Stimulated activated CD8-positive, alpha-beta memory T cell treated with anti-CD3 and anti-CD28 coated beads, Interleukin-12 subunit alpha, Interleukin-12 subunit beta, amount 100 ng/mL, for 4 hours (primary cell): ENCODE measurements at regions not wholly inside any gene's neighbourhood (a gene's known extent, or its start where the extent isn't known, plus 50 kb on each side); places are given as distances from the start of the nearest gene placed in this dataset.
"Not testable (repeated sequence)": the region's sequence is repeated elsewhere in the genome, so short reads cannot be mapped to it uniquely, and the experiment has no call there.

Experiments used
- DNase-seq: peaks from one replicate; pipeline ENCODE4 v3.0.0-alpha.2; 2020; ENCODE audit warnings: low read depth

DNA sequence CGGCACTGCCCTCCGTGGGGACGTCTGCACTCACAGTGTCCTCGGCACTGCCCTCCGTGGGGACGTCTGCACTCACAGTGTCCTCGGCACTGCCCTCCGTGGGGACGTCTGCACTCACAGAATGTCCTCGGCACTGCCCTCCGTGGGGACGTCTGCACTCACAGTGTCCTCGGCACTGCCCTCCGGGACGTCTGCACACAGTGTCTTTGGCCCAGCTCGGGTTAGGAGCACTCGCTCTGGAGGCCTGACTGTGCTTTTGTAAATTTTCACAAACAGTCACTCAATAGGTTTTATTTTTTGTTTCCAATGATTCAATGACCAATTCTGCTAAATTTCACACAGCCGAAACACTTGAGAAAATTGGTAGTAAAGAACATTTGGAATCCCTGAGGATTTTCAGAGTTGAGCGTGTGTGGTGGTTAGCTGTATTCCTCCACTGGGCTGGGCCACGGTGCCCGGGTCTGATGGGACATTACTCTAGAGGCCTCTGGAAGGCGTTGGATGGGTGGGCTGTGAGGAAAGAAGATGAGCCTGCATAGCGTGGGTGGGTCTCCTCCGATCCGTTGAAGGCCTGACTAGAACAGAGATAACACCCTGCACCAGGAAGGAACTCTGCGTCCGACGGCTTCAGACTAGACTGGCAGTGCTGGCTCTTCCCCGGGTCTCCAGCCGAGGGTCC lies 134.8 kb downstream of the RTP5 start:
- DNase-seq, result no peak

DNA sequence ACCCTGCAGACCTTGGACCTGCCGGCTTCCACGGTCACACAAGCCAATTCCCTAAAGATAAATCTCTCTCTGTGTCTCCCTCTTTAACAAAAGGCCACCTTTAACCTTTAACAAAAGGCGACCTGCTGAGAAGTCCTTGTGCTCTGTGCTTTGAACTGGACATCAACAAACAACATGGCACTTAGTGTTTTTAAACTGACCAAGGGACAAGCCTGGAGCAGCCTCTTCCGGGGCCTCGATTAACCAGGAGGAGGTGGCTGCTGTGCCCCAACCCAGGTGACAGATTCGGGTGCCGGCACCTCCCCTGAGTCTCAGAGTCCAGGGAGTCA lies 135.3 kb downstream of the RTP5 start:
- DNase-seq, result no peak

DNA sequence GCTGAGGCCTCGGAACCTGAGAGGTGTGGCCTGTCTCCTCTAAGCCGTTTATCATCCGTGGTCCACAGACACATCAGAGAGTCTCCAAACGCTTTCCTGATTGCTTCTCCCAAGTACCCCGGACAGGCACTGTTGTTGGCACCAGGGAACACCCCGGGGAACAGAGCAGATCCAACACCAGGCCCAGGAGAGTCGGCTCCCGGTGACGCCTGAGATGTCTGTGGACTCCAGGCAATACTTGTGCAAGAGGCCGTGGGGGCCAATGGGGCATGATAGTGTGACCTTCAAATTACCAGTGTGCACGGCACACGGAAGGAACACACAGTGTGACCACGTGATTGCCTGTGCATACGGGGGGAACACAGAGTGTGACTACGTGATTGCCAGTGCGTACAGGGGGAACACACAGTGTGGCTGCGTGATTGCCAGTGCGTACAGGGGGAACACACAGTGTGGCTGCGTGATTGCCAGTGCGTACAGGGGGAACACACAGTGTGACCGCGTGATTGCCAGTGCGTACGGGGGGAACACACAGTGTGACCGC lies 136.6 kb downstream of the RTP5 start:
- not testable (repeated sequence) for DNase-seq

DNA sequence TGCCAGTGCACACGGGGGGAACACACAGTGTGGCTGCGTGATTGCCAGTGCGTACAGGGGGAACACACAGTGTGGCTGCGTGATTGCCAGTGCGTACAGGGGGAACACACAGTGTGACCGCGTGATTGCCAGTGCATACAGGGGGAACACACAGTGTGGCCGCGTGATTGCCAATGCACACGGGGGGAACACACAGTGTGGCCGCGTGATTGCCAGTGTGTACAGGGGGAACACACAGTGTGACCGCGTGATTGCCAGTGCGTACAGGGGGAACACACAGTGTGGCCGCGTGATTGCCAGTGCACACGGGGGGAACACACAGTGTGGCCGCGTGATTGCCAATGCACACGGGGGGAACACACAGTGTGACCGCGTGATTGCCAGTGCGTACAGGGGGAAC lies 139.4 kb downstream of the RTP5 start:
- DNase-seq, result not testable (repeated sequence)

DNA sequence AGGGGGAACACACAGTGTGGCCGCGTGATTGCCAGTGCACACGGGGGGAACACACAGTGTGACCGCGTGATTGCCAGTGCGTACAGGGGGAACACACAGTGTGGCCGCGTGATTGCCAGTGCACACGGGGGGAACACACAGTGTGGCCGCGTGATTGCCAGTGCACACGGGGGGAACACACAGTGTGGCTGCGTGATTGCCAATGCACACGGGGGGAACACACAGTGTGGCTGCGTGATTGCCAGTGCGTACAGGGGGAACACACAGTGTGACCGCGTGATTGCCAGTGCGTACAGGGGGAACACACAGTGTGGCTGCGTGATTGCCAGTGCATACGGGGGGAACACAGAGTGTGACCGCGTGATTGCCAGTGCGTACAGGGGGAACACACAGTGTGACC lies 140.3 kb downstream of the RTP5 start:
- DNase-seq, result not testable (repeated sequence)

DNA sequence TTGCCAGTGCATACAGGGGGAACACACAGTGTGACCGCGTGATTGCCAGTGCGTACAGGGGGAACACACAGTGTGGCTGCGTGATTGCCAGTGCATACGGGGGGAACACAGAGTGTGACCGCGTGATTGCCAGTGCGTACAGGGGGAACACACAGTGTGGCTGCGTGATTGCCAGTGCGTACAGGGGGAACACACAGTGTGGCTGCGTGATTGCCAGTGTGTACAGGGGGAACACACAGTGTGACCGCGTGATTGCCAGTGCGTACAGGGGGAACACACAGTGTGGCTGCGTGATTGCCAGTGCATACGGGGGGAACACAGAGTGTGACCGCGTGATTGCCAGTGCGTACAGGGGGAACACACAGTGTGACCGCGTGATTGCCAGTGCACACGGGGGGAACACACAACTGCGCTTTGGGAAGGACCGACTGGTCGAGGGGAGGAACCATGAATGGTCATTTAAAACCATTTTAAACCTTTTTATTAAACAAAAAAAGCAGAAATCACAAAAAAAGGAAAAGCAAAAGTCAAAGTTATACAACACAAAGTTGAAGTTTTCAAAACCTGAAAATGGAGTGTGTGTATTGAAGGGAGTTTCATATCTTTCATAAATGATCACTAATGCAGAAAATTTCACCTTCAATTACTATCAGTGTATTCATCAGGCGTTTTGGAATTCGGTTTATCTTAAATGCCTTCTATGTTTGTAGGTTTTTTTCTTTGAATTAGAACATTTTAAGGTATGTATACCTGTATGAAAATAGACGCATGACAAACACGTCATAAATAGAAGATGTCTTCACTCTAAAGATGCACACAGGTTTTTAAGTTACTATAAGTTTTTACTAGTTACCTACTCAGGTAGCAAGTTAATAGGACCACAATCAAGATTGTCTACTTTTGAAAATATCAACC lies 141.0 kb downstream of the RTP5 start:
- not testable (repeated sequence) for DNase-seq

DNA sequence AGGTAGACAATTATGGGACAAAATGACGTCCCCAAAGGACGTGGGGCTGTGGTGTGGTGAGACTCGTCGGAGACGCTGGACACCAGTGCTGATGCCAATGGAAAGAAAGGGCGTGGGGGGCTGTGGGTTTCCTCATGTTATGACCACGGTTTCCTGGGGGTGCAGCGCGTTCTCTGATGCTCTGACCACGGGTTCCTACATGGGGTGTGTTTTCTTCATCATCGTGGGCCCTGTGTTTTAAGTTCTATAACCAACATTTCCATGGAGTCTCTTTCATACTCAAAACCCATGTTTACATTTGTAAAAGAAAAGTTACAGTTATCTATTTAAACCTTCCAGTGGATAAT lies 141.6 kb downstream of the RTP5 start:
- no peak for DNase-seq

DNA sequence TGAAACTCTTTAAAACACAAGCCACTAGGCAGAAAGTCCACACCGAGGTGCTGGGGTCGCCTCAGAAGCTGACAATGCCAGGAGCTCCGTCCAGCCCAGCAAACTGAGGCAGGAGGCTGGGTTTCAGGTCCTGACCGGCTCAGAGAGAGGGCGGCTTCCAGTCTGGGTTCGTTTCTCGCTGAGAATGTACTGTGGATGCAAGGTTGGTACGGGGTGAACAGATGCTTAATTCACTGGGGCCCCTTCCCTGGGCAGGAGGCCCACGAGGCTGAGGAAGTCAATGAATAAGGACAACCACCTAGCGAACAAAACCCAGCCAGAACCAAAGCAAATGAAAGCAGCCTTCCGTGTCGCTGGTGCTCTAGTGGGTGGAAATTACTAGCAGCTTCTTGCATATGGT lies 142.0 kb downstream of the RTP5 start:
- no peak for DNase-seq

DNA sequence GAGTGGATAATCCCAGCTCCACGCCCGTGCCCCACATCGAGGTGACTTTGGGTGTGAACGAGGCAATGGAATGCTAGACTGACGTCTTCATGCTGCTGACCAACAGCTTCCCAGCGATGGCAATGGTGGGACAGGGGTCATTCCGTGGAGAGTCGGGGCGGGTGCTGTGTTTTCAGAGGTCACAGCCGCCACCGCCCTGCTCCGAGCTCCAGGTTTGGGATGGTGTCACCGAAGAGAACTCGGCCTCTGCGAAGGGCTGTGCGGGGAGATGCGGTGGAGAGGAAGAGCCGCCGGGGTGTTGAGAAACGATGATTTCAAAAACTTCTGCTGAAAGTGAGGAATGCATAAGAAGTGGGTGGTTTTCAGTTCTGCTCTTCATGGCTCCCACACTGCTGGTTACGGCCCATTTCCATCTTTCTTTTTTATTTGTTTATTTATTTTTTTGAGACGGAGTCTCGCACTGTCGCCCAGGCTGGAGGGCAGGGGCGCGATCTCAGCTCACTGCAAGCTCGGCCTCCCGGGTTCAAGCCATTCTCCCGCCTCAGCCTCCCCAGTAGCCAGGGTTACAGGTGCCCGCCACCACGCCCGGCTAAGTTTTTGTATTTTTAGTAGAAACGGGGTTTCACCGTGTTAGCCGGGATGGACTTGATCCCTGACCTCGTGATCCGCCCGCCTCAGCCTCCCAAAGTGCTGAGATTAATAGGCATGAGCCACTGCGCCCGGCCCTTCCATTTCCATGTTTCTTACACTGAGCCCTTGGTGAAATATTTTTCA lies 142.6 kb downstream of the RTP5 start:
- no peak for DNase-seq

DNA sequence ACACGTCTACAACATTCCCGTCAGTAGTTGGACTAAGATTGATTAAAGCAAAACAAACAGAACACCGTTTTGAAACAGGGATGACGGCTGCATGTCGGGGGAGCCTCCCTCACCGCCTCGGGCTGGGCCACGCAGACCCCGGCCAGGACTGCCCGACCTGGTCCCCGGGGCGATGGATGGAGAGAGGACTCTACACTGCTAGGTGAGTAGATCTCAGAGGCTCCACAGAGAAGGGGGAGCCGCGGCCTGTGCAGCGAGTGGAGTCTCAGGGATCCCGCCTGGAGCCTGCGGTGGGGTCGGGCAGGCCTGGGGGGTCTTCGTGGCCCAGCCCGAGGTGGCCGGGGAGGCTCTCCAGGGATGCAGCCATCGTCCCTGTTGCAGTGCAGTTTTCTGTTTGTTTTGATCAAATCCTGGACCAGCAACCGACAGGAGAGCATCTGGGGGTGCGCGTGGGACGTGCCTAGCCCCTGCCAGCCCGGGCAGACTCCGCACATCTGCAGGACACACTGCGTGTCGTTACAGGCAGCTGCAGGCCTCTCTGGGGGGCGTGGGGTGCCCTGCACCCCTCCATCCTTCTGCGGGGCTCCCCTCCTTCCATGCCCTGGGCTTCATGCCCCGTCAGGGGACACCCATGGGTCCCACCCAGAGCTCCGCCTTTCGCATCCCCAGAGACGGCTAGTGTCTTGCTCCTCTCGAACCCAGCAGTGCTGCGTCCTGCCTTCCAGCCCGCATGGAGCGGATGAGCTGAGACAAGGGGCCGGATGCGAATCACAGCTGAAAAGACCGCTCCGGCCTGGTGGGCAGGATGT lies 143.6 kb downstream of the RTP5 start:
- DNase-seq, result no peak

DNA sequence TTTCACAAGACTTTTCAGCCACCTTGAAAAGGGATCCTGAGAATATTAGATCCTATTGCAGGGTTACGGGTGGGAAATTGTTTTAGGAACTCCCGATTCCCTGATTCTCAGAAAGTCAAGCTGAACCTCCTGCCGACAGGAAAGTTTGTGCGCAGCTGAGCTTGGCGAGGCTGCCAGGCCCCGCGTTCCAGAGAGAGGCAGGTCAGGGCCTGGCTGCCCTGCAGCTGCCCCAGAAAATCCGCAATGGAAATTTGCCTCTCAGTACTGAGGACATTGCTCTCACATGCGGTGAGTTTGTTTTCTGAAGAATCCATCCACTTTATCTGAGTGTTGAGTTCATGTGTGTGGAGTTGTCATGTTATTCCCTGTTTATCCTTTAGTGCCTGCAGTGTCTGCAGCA lies 144.2 kb downstream of the RTP5 start:
- DNase-seq, result no peak

DNA sequence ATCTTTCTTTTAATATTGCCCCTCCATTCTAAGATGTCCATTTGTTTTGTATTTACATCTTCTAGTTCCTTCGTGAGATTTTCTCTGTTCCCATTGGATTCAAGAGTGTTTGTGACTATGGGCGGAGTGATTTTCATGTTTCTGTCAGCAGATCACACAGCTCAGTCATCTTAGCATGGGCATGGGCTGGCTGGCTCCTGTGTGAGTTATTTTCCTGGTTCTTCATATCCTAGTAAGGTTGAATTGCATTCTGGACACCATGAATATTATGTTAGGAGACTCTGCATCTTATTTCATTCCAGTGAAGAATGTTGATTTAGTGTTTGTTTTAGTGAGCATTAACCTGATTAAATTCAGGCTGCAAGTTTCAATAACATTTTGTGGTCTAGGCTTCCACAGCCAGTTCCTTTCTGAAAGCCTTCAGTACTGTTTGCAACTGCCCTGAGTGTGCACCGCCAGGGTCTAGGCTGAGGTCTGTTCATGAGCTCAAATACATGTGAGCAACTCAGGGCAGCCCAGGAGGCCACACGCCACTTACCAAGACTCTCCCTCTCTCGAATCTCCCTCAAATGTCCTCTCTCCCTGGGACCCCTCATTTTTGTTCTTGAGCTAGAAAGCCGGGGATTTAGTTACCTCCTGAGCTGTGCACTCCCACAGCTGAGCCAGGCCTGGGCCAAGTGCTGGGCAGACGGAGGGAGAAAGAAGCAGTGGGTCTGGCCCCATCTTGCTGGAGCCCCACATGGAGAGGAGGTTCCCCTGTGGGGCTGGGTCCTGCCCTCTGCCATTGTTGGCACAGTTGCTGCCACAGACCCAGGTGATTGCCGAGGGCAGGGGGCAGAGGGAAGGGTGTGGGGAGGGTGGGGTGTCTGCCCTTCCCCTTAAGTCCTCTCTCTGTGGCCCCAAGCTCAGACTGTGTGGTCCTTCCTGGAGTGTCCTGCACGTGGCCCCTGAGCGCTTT lies 145.9 kb downstream of the RTP5 start:
- no peak for DNase-seq

DNA sequence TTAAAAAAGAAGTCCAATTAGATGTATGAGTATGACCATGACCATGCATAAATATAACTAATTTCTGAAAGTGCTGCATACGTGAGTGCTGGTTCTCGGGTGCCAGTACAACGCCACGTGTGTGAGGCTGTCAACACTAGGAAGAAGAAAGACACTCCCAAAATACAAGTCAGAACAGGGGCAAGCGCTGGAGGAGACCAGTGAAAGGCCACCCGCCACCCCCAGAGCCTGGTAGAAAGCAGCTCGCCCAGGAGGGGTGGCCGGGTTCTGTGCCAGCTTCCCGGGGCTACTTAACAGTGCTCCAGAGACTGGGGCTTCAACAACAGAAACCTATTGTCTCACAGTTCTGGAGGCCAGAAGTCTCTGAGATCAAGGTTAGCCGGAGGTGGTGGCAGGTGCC lies 147.6 kb downstream of the RTP5 start:
- no peak for DNase-seq

DNA sequence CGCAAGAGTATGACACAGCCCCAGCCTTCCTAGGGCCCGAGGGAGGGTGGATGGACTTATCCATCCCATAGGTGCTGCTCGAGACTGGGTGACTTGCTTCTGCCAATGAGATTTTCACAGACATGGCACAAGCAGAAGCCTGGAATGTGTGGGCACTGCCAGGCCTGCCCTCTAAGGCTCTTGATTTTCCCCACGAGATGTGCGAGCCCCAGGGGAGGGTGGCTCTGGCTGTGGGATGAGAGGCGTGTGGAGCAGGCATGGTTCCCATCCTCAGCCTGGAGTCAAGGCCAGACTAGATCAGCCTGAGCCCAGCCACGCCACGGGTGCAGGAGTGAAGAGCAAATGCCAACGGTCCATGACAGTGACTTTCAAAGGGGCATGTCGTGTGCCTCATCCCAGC lies 148.9 kb downstream of the RTP5 start:
- DNase-seq, result not testable (repeated sequence)

DNA sequence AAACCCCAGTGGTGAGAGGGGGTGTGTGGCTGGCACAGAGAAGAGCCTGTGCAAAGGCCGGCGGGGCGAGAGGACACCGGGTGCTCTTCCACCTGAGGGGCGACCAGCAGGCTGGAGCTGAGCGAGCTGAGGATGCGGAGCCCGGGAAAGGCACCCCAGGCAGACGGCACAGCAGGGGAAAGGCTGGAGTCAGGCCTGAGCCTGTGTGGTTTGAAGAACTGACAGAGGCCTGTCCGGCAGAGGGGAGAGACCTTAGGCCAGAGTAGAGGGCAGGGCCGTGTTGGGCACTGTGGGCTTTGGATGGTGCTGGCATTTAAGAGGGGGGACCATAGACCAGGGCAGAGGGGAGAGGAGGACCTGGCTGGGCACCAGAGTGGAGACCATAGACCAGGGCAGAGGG lies 149.8 kb downstream of the RTP5 start:
- no peak for DNase-seq

DNA sequence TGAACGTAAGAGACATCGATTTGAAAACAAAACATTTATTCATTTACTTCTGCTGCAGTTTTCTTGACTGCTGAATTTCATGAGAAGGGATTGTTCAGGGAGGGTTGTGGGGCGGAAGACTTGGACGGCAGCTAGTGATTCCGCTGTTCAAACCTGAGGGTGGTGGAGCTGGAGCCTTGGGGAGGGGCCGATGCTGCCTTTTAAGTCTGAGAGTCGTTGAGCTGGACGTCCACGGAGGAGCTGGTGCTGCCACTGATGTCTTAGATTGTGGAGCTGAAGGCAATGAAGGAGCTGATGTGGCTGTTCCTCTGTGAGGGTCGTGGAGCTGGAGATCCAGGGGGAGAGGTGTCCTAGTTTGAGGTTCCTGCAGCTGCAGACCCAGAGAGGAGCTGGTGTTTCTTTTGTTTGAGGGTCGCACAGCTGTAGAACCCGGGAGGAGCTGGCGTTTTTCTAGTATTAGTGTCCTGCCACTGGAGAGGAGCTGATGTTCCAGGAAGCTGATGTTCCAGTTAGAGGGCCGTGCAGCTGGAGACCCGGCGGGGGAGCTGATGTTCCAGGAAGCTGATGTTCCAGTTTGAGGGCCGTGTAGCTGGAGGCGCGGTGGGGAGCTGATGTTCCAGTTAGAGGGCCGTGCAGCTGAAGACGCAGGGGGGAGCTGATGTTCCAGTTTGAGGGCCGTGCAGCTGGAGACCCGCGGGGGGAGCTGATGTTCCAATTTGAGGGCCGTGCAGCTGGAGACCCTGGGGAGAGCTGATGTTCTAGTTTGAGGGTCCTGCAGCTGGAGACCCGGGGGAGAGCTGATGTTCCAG lies 150.9 kb downstream of the RTP5 start:
- DNase-seq, result no peak

DNA sequence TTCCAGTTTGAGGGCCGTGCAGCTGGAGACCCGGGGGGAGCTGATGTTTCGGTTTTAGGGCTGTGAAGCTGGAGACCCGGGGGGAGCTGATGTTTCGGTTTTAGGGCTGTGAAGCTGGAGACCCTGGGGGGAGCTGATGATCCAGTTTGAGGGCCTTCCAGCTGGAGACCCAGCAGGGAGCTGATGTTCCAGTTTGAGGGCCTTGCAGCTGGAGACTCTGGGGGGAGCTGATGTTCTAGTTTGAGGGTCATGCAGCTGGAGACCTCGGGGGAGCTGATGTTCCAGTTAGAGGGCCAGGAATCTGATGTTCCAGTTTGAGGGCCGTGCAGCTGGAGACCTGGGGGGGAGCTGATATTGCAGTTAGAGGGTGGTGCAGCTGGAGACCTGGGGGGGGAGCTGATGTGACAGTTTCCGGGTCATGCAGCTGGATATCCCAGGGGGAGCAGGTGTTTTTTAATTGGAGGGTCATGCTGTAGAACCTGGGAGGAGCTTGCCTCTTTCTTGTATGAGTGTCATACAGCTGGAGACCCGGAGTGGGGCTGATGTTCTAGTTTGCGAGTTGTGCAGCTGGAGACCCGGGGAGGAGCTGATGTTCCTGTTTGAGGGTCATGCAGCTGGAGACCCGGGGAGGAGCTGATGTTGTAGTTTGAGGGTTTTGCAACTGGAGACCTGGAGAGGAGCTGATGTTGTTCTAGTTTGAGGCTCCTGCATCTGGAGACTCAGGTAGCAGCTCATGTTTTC lies 153.2 kb downstream of the RTP5 start:
- no peak for DNase-seq

DNA sequence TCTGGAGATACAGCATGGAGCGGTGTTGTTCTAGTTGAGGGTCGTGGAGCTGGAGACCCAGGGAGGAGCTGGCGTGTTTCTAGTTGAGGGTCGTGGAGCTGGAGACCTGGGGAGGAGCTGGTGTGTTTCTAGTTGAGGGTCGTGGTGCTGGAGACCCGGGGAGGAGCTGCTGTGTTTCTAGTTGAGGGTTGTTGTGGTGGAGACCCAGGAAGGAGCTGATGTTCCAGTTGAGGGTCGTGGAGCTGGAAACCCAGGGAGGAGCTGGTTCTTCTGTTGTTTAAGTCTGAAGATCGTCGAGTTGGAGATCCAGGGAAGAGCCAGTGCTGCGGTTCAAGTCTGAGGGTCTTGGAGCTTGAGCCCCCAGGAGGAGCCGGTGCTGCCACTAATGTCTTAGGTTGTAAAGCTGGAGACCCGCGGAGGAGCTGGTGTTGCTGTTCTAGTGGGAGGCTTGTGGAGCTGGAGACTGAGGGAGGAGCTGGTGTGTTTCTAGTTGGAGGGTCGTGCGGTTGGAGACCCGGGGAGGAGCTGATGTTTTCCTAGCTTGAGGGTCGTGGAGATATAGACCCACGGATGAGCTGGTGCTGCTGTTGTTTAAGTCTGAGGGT lies 155.3 kb downstream of the RTP5 start:
- no peak for DNase-seq
